BLaER1 treated with 17β-estradiol and CSF1 and Interleukin-3, amounts not matched to agents 10 nM and 100 nM (cell line): ENCODE measurements at regions not wholly inside any gene's neighbourhood (a gene's known extent, or its start where the extent isn't known, plus 50 kb on each side); places are given as distances from the start of the nearest gene placed in this dataset.

Source experiments
- H3K27ac ChIP-seq, 11 experiments: shearing (Covaris generic); formaldehyde crosslinking; 2 replicates each; pipeline ENCODE4 v1.8.1; 2022
- H3K27me3 ChIP-seq, 11 experiments: shearing (Covaris generic); formaldehyde crosslinking; 2 replicates each; pipeline ENCODE4 v1.8.1; 2022
- H3K36me3 ChIP-seq, 11 experiments: shearing (Covaris generic); formaldehyde crosslinking; 2 replicates each; pipeline ENCODE4 v1.8.1; 2022
- H3K4me1 ChIP-seq, 10 experiments: shearing (Covaris generic); formaldehyde crosslinking; 2 replicates each; pipeline ENCODE4 v1.8.1; 2022
- H3K4me2 ChIP-seq, 11 experiments: shearing (Covaris generic); formaldehyde crosslinking; 2 replicates each; pipeline ENCODE4 v1.8.1; 2022
- H3K4me3 ChIP-seq, 10 experiments: shearing (Covaris generic); formaldehyde crosslinking; 2 replicates each; pipeline ENCODE4 v1.8.1; 2022
- H3K9ac ChIP-seq, 11 experiments: shearing (Covaris generic); formaldehyde crosslinking; 2 replicates each; pipeline ENCODE4 v1.8.1; 2022
- H3K9me3 ChIP-seq, 11 experiments: shearing (Covaris generic); formaldehyde crosslinking; replicated peaks in 1 of 11; 2 replicates each; pipeline ENCODE4 v1.8.1; 2022
- H4K20me1 ChIP-seq, 11 experiments: shearing (Covaris generic); formaldehyde crosslinking; 2 replicates each; pipeline ENCODE4 v1.8.1; 2022
- Cebpa-rat ChIP-seq, 11 experiments: shearing (Covaris generic); IDR thresholded peaks; 2 replicates each; pipeline ENCODE4 v1.8.1; 2022

DNA sequence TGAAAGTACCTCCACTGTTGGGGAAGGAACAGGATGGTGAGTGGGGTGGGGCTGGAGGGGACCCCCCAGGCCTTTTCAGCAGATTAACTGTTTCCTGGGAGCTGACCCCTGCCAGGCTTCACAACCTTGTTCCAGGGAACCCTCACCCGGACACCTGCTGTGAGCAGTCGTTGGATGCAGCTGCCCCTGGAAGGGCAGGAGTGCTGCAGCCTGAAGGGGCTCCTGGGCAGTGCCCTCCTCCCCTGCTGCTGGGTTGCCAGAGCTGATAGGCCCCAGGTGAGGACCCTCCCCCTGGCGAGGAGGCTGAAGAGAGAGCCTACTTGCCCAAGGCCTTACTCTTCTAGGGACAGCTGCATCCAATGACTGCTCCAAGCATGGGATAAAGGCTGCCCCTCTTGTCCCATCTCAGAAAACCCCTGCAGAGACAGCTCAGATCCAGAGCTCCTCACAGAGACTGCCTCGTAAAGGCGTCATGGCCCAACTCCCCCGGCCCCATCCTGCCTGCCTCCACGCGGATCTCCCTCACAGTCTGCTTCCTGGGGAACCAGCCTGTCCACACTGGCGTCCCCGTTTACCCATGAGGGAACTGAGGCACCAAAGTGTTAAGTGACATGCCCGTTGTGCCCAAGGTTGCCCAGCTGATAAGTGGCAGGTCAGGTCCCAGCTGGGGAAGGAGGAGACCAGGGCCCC, 193.4 kb upstream of the LINGO1 start:
- Histone ChIP-seq H3K9ac (no peak overlapping the region), H4K20me1 (peaks cover 0 to 32% (median 3%) of the 10 kb centered on the region in 11 experiments; a peak in 9 of 22 replicates), H3K4me3 (no peak overlapping the region), H3K9me3 (no peaks in the 10 kb centered on the region), H3K27ac (no peak overlapping the region), H3K27me3 (peaks cover 8 to 17% (median 13%) of the 10 kb centered on the region in 11 experiments), H3K36me3 (no peaks in the 10 kb centered on the region), H3K4me1 (peaks cover 0 to 8% (median 4%) of the 10 kb centered on the region in 10 experiments; a peak in 7 of 20 replicates), H3K4me2 (no peak overlapping the region)
- TF ChIP-seq Cebpa-rat (IDR thresholded peaks at IDR 0.05): no peak

DNA sequence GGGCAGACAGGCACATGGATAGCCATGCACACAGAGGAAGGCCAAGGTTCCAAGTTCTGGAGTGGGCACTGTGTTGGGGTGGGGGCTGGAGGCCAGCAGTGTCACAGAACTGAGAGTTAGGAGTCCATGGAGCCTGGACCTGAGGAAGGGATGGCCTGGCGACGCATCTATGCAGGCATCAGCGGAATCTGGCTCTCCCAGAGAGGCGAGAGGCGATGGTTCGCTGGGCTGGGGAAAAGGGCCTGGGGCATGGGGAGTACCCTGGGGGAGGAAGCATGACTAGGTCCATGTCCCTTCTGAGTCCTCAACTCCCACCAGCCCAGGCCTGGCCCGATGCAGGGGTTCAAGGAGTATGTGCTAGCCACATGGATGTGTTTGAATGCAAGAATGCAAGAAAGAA, 192.8 kb upstream of the LINGO1 start:
- no peak for TF ChIP-seq Cebpa-rat (IDR thresholded peaks at IDR 0.05)
- H3K27ac ChIP-seq: no peak overlapping the region
- H3K36me3 ChIP-seq: no peaks in the 10 kb centered on the region
- H3K27me3 ChIP-seq: peaks cover 14 to 23% (median 19%) of the 10 kb centered on the region in 11 experiments
- no peak overlapping the region for H3K9ac ChIP-seq
- no peak overlapping the region for H3K4me2 ChIP-seq
- no peak overlapping the region for H3K4me3 ChIP-seq
- peaks cover 0 to 8% (median 4%) of the 10 kb centered on the region in 10 experiments; a peak in 7 of 20 replicates for H3K4me1 ChIP-seq
- no peaks in the 10 kb centered on the region for H3K9me3 ChIP-seq
- H4K20me1 ChIP-seq: peaks cover 0 to 38% (median 9%) of the 10 kb centered on the region in 11 experiments; a peak in 14 of 22 replicates

DNA sequence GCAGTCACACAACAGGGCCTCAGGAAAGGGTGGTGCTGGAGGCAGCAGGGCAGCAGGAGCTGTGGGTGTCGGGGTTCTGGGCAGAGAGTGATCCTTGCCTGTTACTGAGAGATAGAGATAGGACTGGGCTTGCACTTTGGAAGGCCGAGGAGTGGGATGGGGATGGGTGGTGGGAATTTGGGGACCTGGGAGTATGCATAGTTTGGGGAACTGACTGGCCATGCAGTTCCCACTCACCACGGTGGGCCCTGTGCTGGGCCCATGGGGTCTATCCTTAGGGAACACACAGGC, 192.5 kb upstream of the LINGO1 start:
- H3K4me3 ChIP-seq: no peak overlapping the region
- H3K27ac ChIP-seq: no peak overlapping the region
- H3K27me3 ChIP-seq: peaks cover 18 to 27% (median 23%) of the 10 kb centered on the region in 11 experiments
- no peak overlapping the region for H3K9ac ChIP-seq
- H3K4me2 ChIP-seq: no peak overlapping the region
- H3K9me3 ChIP-seq: no peaks in the 10 kb centered on the region
- no peak for TF ChIP-seq Cebpa-rat (IDR thresholded peaks at IDR 0.05)
- no peaks in the 10 kb centered on the region for H3K36me3 ChIP-seq
- peaks cover 0 to 42% (median 13%) of the 10 kb centered on the region in 11 experiments; a peak in 14 of 22 replicates for H4K20me1 ChIP-seq
- H3K4me1 ChIP-seq: peaks cover 0 to 6% (median 4%) of the 10 kb centered on the region in 10 experiments; a peak in 7 of 20 replicates

DNA sequence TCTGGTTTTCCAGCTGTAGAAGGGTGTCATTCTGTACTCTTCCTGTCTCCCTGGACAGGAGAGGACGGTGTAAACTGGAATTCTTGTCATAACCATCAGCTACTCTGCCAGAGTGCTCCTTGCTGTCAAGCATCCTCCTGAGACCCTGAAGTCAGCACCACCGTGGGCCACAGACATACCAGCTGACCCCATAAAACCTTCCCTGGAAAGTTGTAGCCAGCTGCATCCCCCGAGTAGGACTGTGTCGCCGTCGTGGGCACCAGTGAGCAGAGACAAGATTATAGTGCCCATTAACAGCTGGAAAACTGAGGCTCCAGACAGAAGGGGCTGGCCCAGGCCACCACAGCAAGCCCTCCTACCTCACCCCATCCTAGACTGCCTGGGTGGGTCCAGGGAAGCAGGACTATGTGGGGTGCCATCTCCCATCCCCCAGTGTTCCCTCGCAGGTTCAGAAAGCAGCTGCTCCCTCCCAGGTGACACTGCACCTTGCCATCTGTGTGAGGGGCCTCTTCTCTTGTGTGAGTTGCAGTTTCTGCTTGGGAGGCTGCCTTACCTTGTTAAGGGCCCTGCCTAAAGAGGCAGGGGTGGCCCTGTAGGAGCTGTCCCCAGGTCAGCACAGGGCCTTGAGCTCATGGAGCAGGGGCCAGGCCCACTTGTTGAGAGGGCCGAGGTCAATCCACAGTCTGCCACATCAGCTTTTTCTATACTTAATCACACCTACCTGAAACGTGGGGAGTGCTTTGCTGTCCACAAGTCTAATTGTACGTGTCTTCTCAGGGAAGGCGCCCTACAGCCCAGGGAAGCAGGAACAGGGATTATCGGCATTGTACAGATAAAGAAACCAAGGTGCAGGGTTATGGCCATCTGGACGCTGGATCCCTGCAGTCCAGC, 191.9 kb upstream of the LINGO1 start:
- no peak overlapping the region for H3K4me3 ChIP-seq
- H3K27ac ChIP-seq: no peak overlapping the region
- no peak for TF ChIP-seq Cebpa-rat (IDR thresholded peaks at IDR 0.05)
- peaks cover 0 to 48% (median 16%) of the 10 kb centered on the region in 11 experiments; a peak in 14 of 22 replicates for H4K20me1 ChIP-seq
- H3K9ac ChIP-seq: no peak overlapping the region
- H3K9me3 ChIP-seq: no peaks in the 10 kb centered on the region
- peaks cover 24 to 33% (median 29%) of the 10 kb centered on the region in 11 experiments for H3K27me3 ChIP-seq
- H3K4me1 ChIP-seq: 0 out of 20 replicates have a peak, but pooled peaks cover 0 to 5% (median 0%) of the 10 kb centered on the region in 10 experiments
- H3K4me2 ChIP-seq: no peak overlapping the region
- no peaks in the 10 kb centered on the region for H3K36me3 ChIP-seq

DNA sequence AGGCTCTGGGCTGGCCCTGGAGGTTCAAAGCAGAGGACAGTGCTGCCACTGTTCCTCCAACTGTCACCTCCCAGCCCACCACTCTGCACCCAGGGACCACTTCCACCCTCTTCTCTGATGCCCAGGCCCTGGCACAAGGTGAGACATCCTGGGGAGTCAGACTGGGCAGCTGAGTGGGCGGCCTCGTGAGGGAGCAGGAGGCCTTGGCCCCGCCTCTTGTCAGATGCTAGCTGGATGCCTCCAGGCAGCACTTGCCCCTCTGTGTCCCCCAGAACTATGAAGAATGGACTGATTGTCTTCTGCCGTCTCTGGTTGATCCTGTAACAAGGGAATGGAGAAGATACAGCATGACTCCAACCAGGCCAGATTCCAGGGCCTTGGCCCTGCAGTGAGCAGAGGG, 191.0 kb upstream of the LINGO1 start:
- H3K9ac ChIP-seq: no peak overlapping the region
- 0 out of 20 replicates have a peak, but pooled peaks cover 0 to 10% (median 0%) of the 10 kb centered on the region in 10 experiments for H3K4me1 ChIP-seq
- H3K27ac ChIP-seq: no peak overlapping the region
- H3K9me3 ChIP-seq: no peaks in the 10 kb centered on the region
- no peak overlapping the region for H3K4me2 ChIP-seq
- peaks cover 32 to 41% (median 38%) of the 10 kb centered on the region in 11 experiments for H3K27me3 ChIP-seq
- H3K4me3 ChIP-seq: no peak overlapping the region
- H4K20me1 ChIP-seq: peaks cover 0 to 53% (median 16%) of the 10 kb centered on the region in 11 experiments; a peak in 14 of 22 replicates
- TF ChIP-seq Cebpa-rat (IDR thresholded peaks at IDR 0.05): no peak
- H3K36me3 ChIP-seq: no peaks in the 10 kb centered on the region

DNA sequence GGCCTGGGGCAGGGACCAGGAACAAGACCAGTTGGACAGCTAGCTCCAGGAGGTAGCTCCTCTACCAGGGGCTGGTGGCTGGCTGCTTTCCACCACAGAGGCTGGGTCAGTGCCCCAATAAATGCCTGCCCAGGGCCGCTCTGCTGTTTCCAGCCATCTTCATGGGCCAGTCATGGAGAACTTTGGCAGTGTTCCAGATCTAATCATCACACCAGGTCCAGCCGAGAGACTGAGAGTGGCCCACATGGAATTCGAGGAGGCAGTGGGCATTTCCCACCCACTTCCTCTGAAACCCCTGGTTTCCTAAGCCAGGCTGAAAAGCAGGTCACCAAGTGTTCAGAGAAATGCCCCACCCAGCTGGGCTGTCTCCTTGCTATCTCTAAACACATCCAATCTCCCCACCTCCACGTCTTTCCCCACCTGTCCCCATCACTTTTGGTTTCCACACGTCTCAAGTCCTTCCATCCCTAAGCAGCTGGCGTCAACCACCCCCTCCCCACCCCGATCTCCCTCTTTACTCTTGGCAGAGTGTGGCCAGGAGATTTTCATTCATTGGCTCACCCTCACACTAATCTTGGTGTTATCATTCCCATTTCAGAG, 190.0 kb upstream of the LINGO1 start:
- Histone ChIP-seq H4K20me1 (peaks cover 0 to 56% (median 19%) of the 10 kb centered on the region in 11 experiments; a peak in 15 of 22 replicates), H3K4me2 (no peak overlapping the region), H3K4me3 (no peak overlapping the region), H3K4me1 (0 out of 20 replicates have a peak, but pooled peaks cover 0 to 10% (median 0%) of the 10 kb centered on the region in 10 experiments), H3K9me3 (no peaks in the 10 kb centered on the region), H3K27me3 (peaks cover 42 to 51% (median 48%) of the 10 kb centered on the region in 11 experiments), H3K9ac (0 out of 22 replicates have a peak overlapping the region, but pooled peaks of 1 of the 11 experiments have one; percentile 3), H3K27ac (no peak overlapping the region), H3K36me3 (no peaks in the 10 kb centered on the region)
- TF ChIP-seq Cebpa-rat (IDR thresholded peaks at IDR 0.05): no peak

DNA sequence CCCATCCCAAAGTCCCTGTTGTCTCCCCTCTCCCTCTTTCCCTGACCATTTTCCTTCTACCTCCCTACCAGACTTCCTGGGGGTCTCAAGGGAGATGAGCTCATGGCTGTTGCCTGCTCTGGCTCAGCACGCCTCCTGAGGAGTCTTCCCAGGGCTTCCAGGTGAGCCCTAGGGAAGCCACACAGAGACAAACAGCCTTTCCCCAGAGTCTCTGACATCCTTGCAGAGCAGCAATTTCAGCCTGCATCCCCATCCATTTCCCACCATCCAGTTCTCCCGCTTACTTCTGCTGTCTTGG, 189.2 kb upstream of the LINGO1 start:
- Histone ChIP-seq H4K20me1 (peaks cover 0 to 64% (median 19%) of the 10 kb centered on the region in 11 experiments; a peak in 15 of 22 replicates), H3K9ac (no peak overlapping the region), H3K27me3 (peaks cover 51 to 60% (median 56%) of the 10 kb centered on the region in 11 experiments), H3K36me3 (no peaks in the 10 kb centered on the region), H3K4me2 (no peak overlapping the region), H3K9me3 (no peaks in the 10 kb centered on the region), H3K4me1 (0 out of 20 replicates have a peak, but pooled peaks cover 0 to 10% (median 0%) of the 10 kb centered on the region in 10 experiments), H3K4me3 (no peak overlapping the region), H3K27ac (no peak overlapping the region)
- no peak for TF ChIP-seq Cebpa-rat (IDR thresholded peaks at IDR 0.05)

DNA sequence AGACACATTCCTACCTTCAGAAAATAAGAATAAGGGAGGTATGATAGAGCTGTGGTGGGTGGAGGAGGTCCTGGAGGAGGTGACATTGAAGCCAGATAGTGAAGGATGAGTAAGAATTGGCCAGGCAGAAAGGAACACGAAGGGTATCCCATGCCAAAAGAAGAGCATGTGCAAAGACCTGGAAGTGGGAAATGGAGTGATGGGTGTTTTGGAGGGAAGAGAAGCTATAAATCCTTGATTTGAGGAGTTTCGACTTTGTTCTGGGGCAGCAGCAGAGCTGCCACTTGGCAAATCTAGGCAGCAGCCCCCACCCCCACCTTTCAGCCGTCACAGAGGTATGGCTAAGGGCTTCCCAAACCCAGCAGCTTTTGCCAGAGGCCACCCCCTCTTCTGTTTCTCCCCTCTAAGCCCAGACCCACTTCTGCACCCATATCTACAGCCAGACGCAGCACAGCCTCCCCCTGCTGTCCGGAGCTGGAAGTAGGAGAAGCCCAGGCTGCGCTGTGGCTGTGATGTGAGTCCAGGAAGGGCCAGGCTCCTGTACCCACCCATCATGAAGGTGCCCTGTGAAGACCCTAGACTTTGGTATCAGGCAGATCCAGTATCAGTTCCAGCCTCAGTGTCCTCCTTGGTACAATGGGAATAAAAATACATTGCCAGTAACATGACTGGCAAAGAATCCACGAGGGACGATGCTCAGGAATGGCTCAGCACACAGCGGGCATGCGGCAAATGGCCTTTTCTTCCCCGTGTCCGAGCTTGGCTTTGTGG, 188.7 kb upstream of the LINGO1 start:
- no peak overlapping the region for H3K9ac ChIP-seq
- no peak for TF ChIP-seq Cebpa-rat (IDR thresholded peaks at IDR 0.05)
- H4K20me1 ChIP-seq: peaks cover 0 to 61% (median 19%) of the 10 kb centered on the region in 11 experiments; a peak in 15 of 22 replicates
- no peaks in the 10 kb centered on the region for H3K36me3 ChIP-seq
- H3K27me3 ChIP-seq: peaks cover 56 to 65% (median 61%) of the 10 kb centered on the region in 11 experiments
- no peak overlapping the region for H3K27ac ChIP-seq
- H3K4me3 ChIP-seq: no peak overlapping the region
- H3K9me3 ChIP-seq: no peaks in the 10 kb centered on the region
- 0 out of 20 replicates have a peak, but pooled peaks cover 0 to 10% (median 0%) of the 10 kb centered on the region in 10 experiments for H3K4me1 ChIP-seq
- H3K4me2 ChIP-seq: no peak overlapping the region
